ENCODE measurements at regions not wholly inside any gene's neighbourhood (a gene's known extent, or its start where the extent isn't known, plus 50 kb on each side); places are given as distances from the start of the nearest gene placed in this dataset.

GRCh38 chr6:81253821-81254220 lies 498.7 kb downstream of the TENT5A start:
- no TSS peak for BruUV-seq (replicated peaks)
- no peaks in the 10 kb centered on the region for H3K4me1 ChIP-seq (ENCODE audit: insufficient read depth, low read length, poor library complexity, severe bottlenecking)
- peaks cover 3% of the 10 kb centered on the region for H3K9me3 ChIP-seq (ENCODE audit: low read depth, low read length, poor library complexity, severe bottlenecking)
- no peak overlapping the region for H3K4me3 ChIP-seq (ENCODE audit: low read depth, low read length, poor library complexity, severe bottlenecking)
- H3K27me3 ChIP-seq (replicated peaks; ENCODE audit: insufficient read depth, low read depth, low read length, poor library complexity) = no peaks in the 10 kb centered on the region
- H3K36me3 ChIP-seq (ENCODE audit: insufficient read depth, low read length, poor library complexity, severe bottlenecking) = no peaks in the 10 kb centered on the region
- intact Hi-C loops (cut with micrococcal nuclease; ENCODE audit: unreplicated experiment) = no loop called here
- ChIA-PET POLR2A (ENCODE audit: low non-redundant PET) (no interaction called here), CTCF (no interaction called here)
- no peak for TF ChIP-seq EZH2 (IDR thresholded peaks at IDR 0.05; ENCODE audit: borderline replicate concordance, low read depth, low read length, poor library complexity, severe bottlenecking)
- H3K27ac ChIP-seq (ENCODE audit: low read depth, low read length, poor library complexity, severe bottlenecking) = no peak overlapping the region
- DNase-seq (ENCODE audit: low spot score) = no peak

GRCh38 chr6:81252231-81252630 lies 500.2 kb downstream of the TENT5A start:
- CTCF ChIA-PET = no interaction called here

DNA sequence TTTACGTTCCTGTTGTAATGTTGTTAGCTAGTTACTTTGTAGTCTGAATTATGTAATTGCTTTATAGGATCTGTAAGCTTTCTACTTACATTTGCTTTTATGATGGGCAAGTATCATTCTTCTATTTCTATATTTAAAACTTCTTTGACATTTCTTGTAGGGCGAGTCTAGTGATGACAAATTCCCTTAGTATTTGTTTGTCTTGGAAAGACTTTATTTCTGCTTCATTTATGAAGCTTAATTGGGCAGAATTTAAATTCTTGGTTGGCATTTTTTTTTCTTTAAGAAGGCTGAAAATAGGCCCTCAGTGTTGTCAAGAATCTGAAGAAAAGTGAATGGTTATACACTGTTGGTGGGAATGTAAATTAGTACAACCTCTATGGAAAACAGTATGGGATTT lies 506.3 kb downstream of the TENT5A start:
- intact Hi-C loops (cut with micrococcal nuclease; ENCODE audit: unreplicated experiment) = no loop called here
- POLR2A ChIA-PET (ENCODE audit: low non-redundant PET) = no interaction called here

More at GRCh38 chr6:81252231-81252630, 500.2 kb downstream of the TENT5A start:
- no peaks in the 10 kb centered on the region for H3K36me3 ChIP-seq (ENCODE audit: insufficient read depth, low read length, poor library complexity, severe bottlenecking)
- no peak overlapping the region for H3K4me3 ChIP-seq (ENCODE audit: low read depth, low read length, poor library complexity, severe bottlenecking)
- intact Hi-C loops (cut with micrococcal nuclease; ENCODE audit: unreplicated experiment) = no loop called here
- TF ChIP-seq, protein P1, sequence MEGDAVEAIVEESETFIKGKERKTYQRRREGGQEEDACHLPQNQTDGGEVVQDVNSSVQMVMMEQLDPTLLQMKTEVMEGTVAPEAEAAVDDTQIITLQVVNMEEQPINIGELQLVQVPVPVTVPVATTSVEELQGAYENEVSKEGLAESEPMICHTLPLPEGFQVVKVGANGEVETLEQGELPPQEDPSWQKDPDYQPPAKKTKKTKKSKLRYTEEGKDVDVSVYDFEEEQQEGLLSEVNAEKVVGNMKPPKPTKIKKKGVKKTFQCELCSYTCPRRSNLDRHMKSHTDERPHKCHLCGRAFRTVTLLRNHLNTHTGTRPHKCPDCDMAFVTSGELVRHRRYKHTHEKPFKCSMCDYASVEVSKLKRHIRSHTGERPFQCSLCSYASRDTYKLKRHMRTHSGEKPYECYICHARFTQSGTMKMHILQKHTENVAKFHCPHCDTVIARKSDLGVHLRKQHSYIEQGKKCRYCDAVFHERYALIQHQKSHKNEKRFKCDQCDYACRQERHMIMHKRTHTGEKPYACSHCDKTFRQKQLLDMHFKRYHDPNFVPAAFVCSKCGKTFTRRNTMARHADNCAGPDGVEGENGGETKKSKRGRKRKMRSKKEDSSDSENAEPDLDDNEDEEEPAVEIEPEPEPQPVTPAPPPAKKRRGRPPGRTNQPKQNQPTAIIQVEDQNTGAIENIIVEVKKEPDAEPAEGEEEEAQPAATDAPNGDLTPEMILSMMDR (conservative IDR thresholded peaks at IDR 0.05; ENCODE audit: low read depth, low read length) = no peak
- no peak for TF ChIP-seq EZH2 (IDR thresholded peaks at IDR 0.05; ENCODE audit: borderline replicate concordance, low read depth, low read length, poor library complexity, severe bottlenecking)
- POLR2A ChIA-PET (ENCODE audit: low non-redundant PET) = no interaction called here
- H3K9me3 ChIP-seq (ENCODE audit: low read depth, low read length, poor library complexity, severe bottlenecking) = peaks cover 2% of the 10 kb centered on the region
- no peaks in the 10 kb centered on the region for H3K4me1 ChIP-seq (ENCODE audit: insufficient read depth, low read length, poor library complexity, severe bottlenecking)
- H3K27me3 ChIP-seq (replicated peaks; ENCODE audit: insufficient read depth, low read depth, low read length, poor library complexity) = no peaks in the 10 kb centered on the region
- BruUV-seq (replicated peaks) = no TSS peak
- no peak overlapping the region for H3K27ac ChIP-seq (ENCODE audit: low read depth, low read length, poor library complexity, severe bottlenecking)
- DNase-seq (ENCODE audit: low spot score) = no peak

More for the DNA sequence above, 506.3 kb downstream of the TENT5A start:
- CTCF ChIA-PET = interaction anchor here (0.6 kb wide), 1 partner anchor 1114 kb away, joined by 5 read pairs; no protein-coding TSS in a partner anchor
- TF ChIP-seq EZH2 (IDR thresholded peaks at IDR 0.05; ENCODE audit: borderline replicate concordance, low read depth, low read length, poor library complexity, severe bottlenecking) = no peak
- TF ChIP-seq, protein P1 (conservative IDR thresholded peaks at IDR 0.05; ENCODE audit: low read depth, low read length) = no peak
- Histone ChIP-seq H3K4me3 (ENCODE audit: low read depth, low read length, poor library complexity, severe bottlenecking) (no peak overlapping the region), H3K9me3 (ENCODE audit: low read depth, low read length, poor library complexity, severe bottlenecking) (peaks cover 14% of the 10 kb centered on the region), H3K27ac (ENCODE audit: low read depth, low read length, poor library complexity, severe bottlenecking) (no peak overlapping the region), H3K4me1 (ENCODE audit: insufficient read depth, low read length, poor library complexity, severe bottlenecking) (no peaks in the 10 kb centered on the region), H3K36me3 (ENCODE audit: insufficient read depth, low read length, poor library complexity, severe bottlenecking) (no peaks in the 10 kb centered on the region), H3K27me3 (replicated peaks; ENCODE audit: insufficient read depth, low read depth, low read length, poor library complexity) (no peaks in the 10 kb centered on the region)
- no peak for DNase-seq (ENCODE audit: low spot score)
- BruUV-seq (replicated peaks) = no TSS peak
